ENCODE measurements at regions not wholly inside any gene's neighbourhood (a gene's known extent, or its start where the extent isn't known, plus 50 kb on each side); places are given as distances from the start of the nearest gene placed in this dataset.

GRCh38 chr1:25004355-25004754, 74.3 kb upstream of the RUNX3 start:
- TF ChIP-seq ZNF565 (CRISPR knock-in tag; conservative IDR thresholded peaks at IDR 0.05; ENCODE audit: low read depth), result no peak
- no peak for TF ChIP-seq PATZ1 (CRISPR knock-in tag; IDR thresholded peaks at IDR 0.05; ENCODE audit: borderline replicate concordance)
- no peak for TF ChIP-seq ISL1 (CRISPR knock-in tag; IDR thresholded peaks at IDR 0.05)
- no peak for TF ChIP-seq CREB5 (CRISPR knock-in tag; IDR thresholded peaks at IDR 0.05; ENCODE audit: low read depth)
- TF ChIP-seq ARNTL (CRISPR knock-in tag; IDR thresholded peaks at IDR 0.05; ENCODE audit: borderline replicate concordance, low read depth), result no peak
- no peak for TF ChIP-seq ZC3H10 (CRISPR knock-in tag; IDR thresholded peaks at IDR 0.05)
